H1 (cell line): ENCODE measurements at regions not wholly inside any gene's neighbourhood (a gene's known extent, or its start where the extent isn't known, plus 50 kb on each side); places are given as distances from the start of the nearest gene placed in this dataset.

Experiments used
- ATF3 ChIP-seq: IDR thresholded peaks from 2 replicates; pipeline ENCODE4 v1.6.1; 2011; ENCODE audit warnings: low read depth, mild to moderate bottlenecking, low read length; ENCODE audit not compliant: insufficient read depth
- BACH1 ChIP-seq: IDR thresholded peaks from 2 replicates; pipeline ENCODE4 v1.6.1; 2012; ENCODE audit warnings: low read length, improper control_type of control experiment
- BRCA1 ChIP-seq: IDR thresholded peaks from 2 replicates; pipeline ENCODE4 v1.6.1; 2012; ENCODE audit warnings: low read depth, low read length, improper control_type of control experiment
- CBX8 ChIP-seq: fragments of 300-800, 300-1000 bp; sonication (generic); IDR thresholded peaks from 2 replicates; pipeline ENCODE4 v1.7.1; 2016; ENCODE audit warnings: low read depth, low read length, borderline replicate concordance
- CEBPB ChIP-seq: IDR thresholded peaks from 2 replicates; pipeline ENCODE4 v1.6.1; 2012; ENCODE audit warnings: low read depth, low read length
- CHD2 ChIP-seq: IDR thresholded peaks from 2 replicates; pipeline ENCODE4 v1.6.1; 2012; ENCODE audit warnings: low read length, improper control_type of control experiment
- CREB1 ChIP-seq: IDR thresholded peaks from 2 replicates; pipeline ENCODE4 v1.6.1; 2012; ENCODE audit warnings: inconsistent platforms
- FOSL1 ChIP-seq: IDR thresholded peaks from 2 replicates; pipeline ENCODE4 v1.6.1; 2011; ENCODE audit warnings: mild to moderate bottlenecking, low read depth, low read length, moderate library complexity; ENCODE audit not compliant: insufficient read depth
- GABPA ChIP-seq: IDR thresholded peaks from 2 replicates; pipeline ENCODE4 v1.6.1; 2011; ENCODE audit warnings: mild to moderate bottlenecking, low read length, moderate library complexity, borderline replicate concordance; ENCODE audit not compliant: insufficient read depth
- KDM1A ChIP-seq: fragments of 200-600, 300-600 bp; sonication (generic); IDR thresholded peaks from 2 replicates; pipeline ENCODE4 v1.7.1; 2016; ENCODE audit warnings: mild to moderate bottlenecking, low read length, borderline replicate concordance
- KDM5A ChIP-seq: fragments of 200-600 bp; IDR thresholded peaks from 2 replicates; pipeline ENCODE4 v1.7.1; 2012; ENCODE audit warnings: mild to moderate bottlenecking, low read length, inconsistent platforms, mixed read lengths
- NANOG ChIP-seq: IDR thresholded peaks from 2 replicates; pipeline ENCODE4 v1.6.1; 2011; ENCODE audit warnings: low read length, low read depth, mild to moderate bottlenecking, inconsistent platforms; ENCODE audit not compliant: insufficient read depth, poor library complexity, severe bottlenecking
- POU5F1 ChIP-seq: IDR thresholded peaks from 2 replicates; pipeline ENCODE4 v1.6.1; 2011; ENCODE audit warnings: low read depth, mild to moderate bottlenecking, low read length, moderate library complexity
- RFX5 ChIP-seq: IDR thresholded peaks from 2 replicates; pipeline ENCODE4 v1.6.1; 2011; ENCODE audit warnings: low read depth, low read length, improper control_type of control experiment, borderline replicate concordance
- SIN3A ChIP-seq, 2 experiments: IDR thresholded peaks in 1 of 2; conservative IDR thresholded peaks in 1 of 2; 2 replicates each; pipeline ENCODE4 v1.6.1; 2011 to 2012; ENCODE audit warnings: low read length in 2 of 2, improper control_type of control experiment in 1 of 2, low read depth in 1 of 2, mild to moderate bottlenecking in 1 of 2
- SUZ12 ChIP-seq: fragments of 200-600 bp; sonication (generic); IDR thresholded peaks from 2 replicates; pipeline ENCODE4 v1.6.1; 2012; ENCODE audit warnings: mild to moderate bottlenecking, inconsistent platforms, low read length, moderate library complexity, mixed read lengths
- TBP ChIP-seq: IDR thresholded peaks from 2 replicates; pipeline ENCODE4 v1.6.1; 2011; ENCODE audit warnings: low read depth, low read length, improper control_type of control experiment
- TCF12 ChIP-seq: IDR thresholded peaks from 2 replicates; pipeline ENCODE4 v1.6.1; 2011; ENCODE audit warnings: low read depth, mild to moderate bottlenecking, low read length
- USF2 ChIP-seq: IDR thresholded peaks from 2 replicates; pipeline ENCODE4 v1.6.1; 2011; ENCODE audit warnings: low read length, improper control_type of control experiment

- TF ChIP-seq TBP (no peak), RFX5 (no peak), BACH1 (no peak), USF2 (no peak), CREB1 (no peak), TCF12 (no peak), SUZ12 (no peak), GABPA (no peak), KDM5A (no peak), CBX8 (no peak), ATF3 (no peak), CHD2 (no peak), NANOG (no peak), POU5F1 (no peak), SIN3A (conservative IDR thresholded peaks at IDR 0.05 in 1 of 2, IDR thresholded peaks at IDR 0.05 in 1 of 2; ENCODE audit: low read depth in 1 of 2, low read length in 2 of 2) (no peak), CEBPB (no peak), KDM1A (no peak), FOSL1 (no peak), BRCA1 (no peak)
Measured at GRCh38 chr12:91861554-91861953, 284.1 kb downstream of the BTG1 start (continued).
